ENCODE measurements at regions not wholly inside any gene's neighbourhood (a gene's known extent, or its start where the extent isn't known, plus 50 kb on each side); places are given as distances from the start of the nearest gene placed in this dataset.

- TF ChIP-seq CTCF (IDR thresholded peaks at IDR 0.05; ENCODE audit: low read depth, low read length) (no peak), MYC (IDR thresholded peaks at IDR 0.05; ENCODE audit: low read depth, low read length) (no peak)
- TF ChIP-seq, protein P1, sequence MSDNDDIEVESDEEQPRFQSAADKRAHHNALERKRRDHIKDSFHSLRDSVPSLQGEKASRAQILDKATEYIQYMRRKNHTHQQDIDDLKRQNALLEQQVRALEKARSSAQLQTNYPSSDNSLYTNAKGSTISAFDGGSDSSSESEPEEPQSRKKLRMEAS (IDR thresholded peaks at IDR 0.05; ENCODE audit: low read depth, low read length), result no peak
- DNase-seq (ENCODE audit: low read depth), result no peak
- H3K4me3 ChIP-seq (ENCODE audit: low read depth, low read length), result no peak overlapping the region
Measured at GRCh38 chr21:14718951-14719350, 172.8 kb upstream of the SAMSN1 start.

DNA sequence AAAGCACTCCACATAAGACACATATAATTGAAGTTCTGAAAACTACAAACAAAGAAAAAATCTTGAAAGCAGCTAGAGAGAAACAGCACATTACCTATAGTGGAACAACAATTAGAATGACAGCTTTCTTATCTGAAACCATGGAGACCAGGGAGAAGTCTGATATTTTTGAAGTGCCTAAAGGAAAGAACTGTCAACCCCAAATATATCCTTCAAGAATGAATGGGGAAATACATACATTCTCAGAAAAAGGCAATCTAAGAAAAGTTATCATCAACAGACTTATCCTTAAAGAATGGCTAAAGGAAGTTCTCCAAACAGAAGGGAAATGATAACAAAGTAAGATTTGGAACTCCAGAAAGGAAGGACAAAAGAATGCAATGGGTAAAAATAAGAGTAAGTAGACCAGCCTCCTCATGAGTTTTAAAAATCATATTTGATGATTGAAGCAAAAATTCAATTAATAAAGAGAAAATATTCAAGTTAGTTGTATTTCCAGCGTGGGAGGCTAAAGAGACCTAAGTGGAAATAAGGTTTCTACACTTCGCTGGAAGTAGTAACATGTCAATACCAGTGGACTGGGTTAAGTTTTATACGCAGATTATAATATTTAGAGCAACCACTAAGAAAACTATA is 170.8 kb upstream of the SAMSN1 start:
- DNase-seq (ENCODE audit: low read depth), result no peak
- TF ChIP-seq MYC (IDR thresholded peaks at IDR 0.05; ENCODE audit: low read depth, low read length) (no peak), CTCF (IDR thresholded peaks at IDR 0.05; ENCODE audit: low read depth, low read length) (no peak), POLR2A (IDR thresholded peaks at IDR 0.05; ENCODE audit: extremely low read depth, insufficient read length) (no peak)
- TF ChIP-seq, protein P1 (IDR thresholded peaks at IDR 0.05; ENCODE audit: low read depth, low read length), result no peak
- no peak overlapping the region for H3K4me3 ChIP-seq (ENCODE audit: low read depth, low read length)

GRCh38 chr21:14713109-14713508 is 167.0 kb upstream of the SAMSN1 start:
- H3K4me3 ChIP-seq (ENCODE audit: low read depth, low read length), result no peak overlapping the region
- TF ChIP-seq POLR2A (IDR thresholded peaks at IDR 0.05; ENCODE audit: extremely low read depth, insufficient read length) (no peak), CTCF (IDR thresholded peaks at IDR 0.05; ENCODE audit: low read depth, low read length) (no peak), MYC (IDR thresholded peaks at IDR 0.05; ENCODE audit: low read depth, low read length) (no peak)
- TF ChIP-seq, protein P1 (IDR thresholded peaks at IDR 0.05; ENCODE audit: low read depth, low read length), result no peak
- DNase-seq (ENCODE audit: low read depth), result no peak

DNA sequence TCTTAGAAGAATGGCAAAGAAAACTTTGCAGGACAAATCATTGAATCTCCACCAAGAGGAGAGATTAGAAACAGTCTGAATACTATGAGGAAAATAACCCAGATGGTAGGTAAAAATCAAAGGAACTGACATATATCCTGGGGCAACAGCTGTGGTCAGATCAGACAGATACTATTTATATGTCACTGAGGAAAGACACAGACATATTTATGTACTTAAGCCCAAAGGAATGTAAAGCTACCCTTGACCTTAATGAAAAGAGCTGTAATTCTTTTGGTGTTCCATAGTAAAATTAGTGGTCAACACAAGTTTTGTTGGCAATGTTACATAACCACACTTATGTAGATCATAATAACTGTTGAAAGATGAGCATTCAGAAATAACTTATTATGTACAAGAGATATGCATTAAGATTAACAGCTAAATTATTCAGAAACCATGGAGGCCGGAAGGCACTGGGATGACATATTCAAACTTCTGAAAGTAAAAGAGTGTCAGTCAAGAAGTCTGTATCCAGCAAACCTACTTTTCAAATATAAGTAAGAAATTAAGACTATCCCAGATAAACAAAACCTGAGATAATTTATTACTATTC is 166.1 kb upstream of the SAMSN1 start:
- DNase-seq (ENCODE audit: low read depth), result no peak
- TF ChIP-seq, protein P1 (IDR thresholded peaks at IDR 0.05; ENCODE audit: low read depth, low read length), result no peak
- TF ChIP-seq CTCF (IDR thresholded peaks at IDR 0.05; ENCODE audit: low read depth, low read length), result no peak
- no peak for TF ChIP-seq POLR2A (IDR thresholded peaks at IDR 0.05; ENCODE audit: extremely low read depth, insufficient read length)
- TF ChIP-seq MYC (IDR thresholded peaks at IDR 0.05; ENCODE audit: low read depth, low read length), result no peak
- no peak overlapping the region for H3K4me3 ChIP-seq (ENCODE audit: low read depth, low read length)

GRCh38 chr21:14711287-14711686 is 165.2 kb upstream of the SAMSN1 start:
- TF ChIP-seq, protein P1 (IDR thresholded peaks at IDR 0.05; ENCODE audit: low read depth, low read length), result no peak
- TF ChIP-seq POLR2A (IDR thresholded peaks at IDR 0.05; ENCODE audit: extremely low read depth, insufficient read length) (no peak), CTCF (IDR thresholded peaks at IDR 0.05; ENCODE audit: low read depth, low read length) (no peak), MYC (IDR thresholded peaks at IDR 0.05; ENCODE audit: low read depth, low read length) (no peak)
- no peak for DNase-seq (ENCODE audit: low read depth)
- no peak overlapping the region for H3K4me3 ChIP-seq (ENCODE audit: low read depth, low read length)
